GM12878 (cell line): ENCODE measurements at regions not wholly inside any gene's neighbourhood (a gene's known extent, or its start where the extent isn't known, plus 50 kb on each side); places are given as distances from the start of the nearest gene placed in this dataset.

Source experiments
- ATAC-seq: fragments of 200-7000 bp; cut with Tn5 transposase; 3 replicates; pipeline ENCODE4 v1.9.1; 2020; ENCODE audit warnings: mild to moderate bottlenecking, moderate library complexity
- BruUV-seq: library from RNA; stranded (reverse); fragments of 400-500 nt; replicated peaks from 2 replicates; lab custom pipeline; 2021; lab: Mats Ljungman, UMichigan
- CTCF ChIA-PET: fragments of 300-600 bp; sonication (Branson Sonifier 250); formaldehyde crosslinking; extraction: SDS; loops from one replicate; lab custom pipeline; 2021; ENCODE audit warnings: inconsistent platforms; lab: Yijun Ruan, JAX
- POLR2A ChIA-PET: fragments of 350-600 bp; formaldehyde crosslinking; extraction: SDS; loops from one replicate; lab custom pipeline; 2021; ENCODE audit warnings: inconsistent platforms; lab: Charles Lee
- RAD21 ChIA-PET: fragments of 300-600 bp; sonication (Branson Sonifier 250); formaldehyde crosslinking; loops from one replicate; lab custom pipeline; 2023; ENCODE audit warnings: antibody characterized with exemption; ENCODE audit not compliant: unreplicated experiment; lab: Charles Lee
- SMC1A ChIA-PET: fragments of 300-600 bp; sonication (Branson Sonifier 250); formaldehyde crosslinking; loops from one replicate; lab custom pipeline; 2023; ENCODE audit not compliant: unreplicated experiment, uncharacterized antibody; lab: Charles Lee
- DNase-seq: peaks from one replicate; pipeline ENCODE4 v3.0.0-alpha.2; 2011; ENCODE audit warnings: low read depth, low spot score
- FAIRE-seq: peaks from 3 replicates; lab custom pipeline; 2011; peaks lifted over from hg19 to GRCh38; lab: Jason Lieb, UNC
- H2AFZ ChIP-seq: 2 replicates; pipeline ENCODE4 v1.6.0; 2011; ENCODE audit warnings: low read depth, low read length, control low read depth; ENCODE audit not compliant: control insufficient read depth
- H3K27ac ChIP-seq: 2 replicates; pipeline ENCODE4 v1.5.1; 2011; ENCODE audit warnings: control low read depth; ENCODE audit not compliant: control insufficient read depth, insufficient read depth
- H3K27me3 ChIP-seq, 2 experiments: replicated peaks in 1 of 2; 2 replicates each; pipeline versions ENCODE4 v1.6.0 to v1.6.1; 2011; ENCODE audit warnings: low read length in 1 of 2; ENCODE audit not compliant: control insufficient read depth in 2 of 2, insufficient read depth in 2 of 2
- H3K36me3 ChIP-seq, 2 experiments: 2 replicates each; pipeline ENCODE4 v1.5.1; 2011; ENCODE audit warnings: low read length in 1 of 2; ENCODE audit not compliant: control insufficient read depth in 2 of 2, insufficient read depth in 2 of 2
- H3K4me1 ChIP-seq: 2 replicates; pipeline ENCODE4 v1.6.1; 2011; ENCODE audit warnings: mild to moderate bottlenecking, low read length, moderate library complexity, mixed read lengths; ENCODE audit not compliant: control insufficient read depth, insufficient read depth
- H3K4me2 ChIP-seq: 2 replicates; pipeline ENCODE4 v1.6.0; 2011; ENCODE audit warnings: control low read depth; ENCODE audit not compliant: control insufficient read depth, insufficient read depth
- H3K4me3 ChIP-seq: fragments of 200-600 bp; sonication (generic); 2 replicates; pipeline ENCODE4 v1.5.1; 2016
- H3K79me2 ChIP-seq: 2 replicates; pipeline ENCODE4 v1.6.0; 2011; ENCODE audit warnings: low read length; ENCODE audit not compliant: control insufficient read depth, insufficient read depth
- H3K9ac ChIP-seq: 2 replicates; pipeline ENCODE4 v1.8.0; 2011; ENCODE audit warnings: low read length, control low read depth, mixed read lengths; ENCODE audit not compliant: control insufficient read depth, insufficient read depth
- H3K9me3 ChIP-seq: replicated peaks from 3 replicates; pipeline ENCODE4 v1.5.1; 2011; ENCODE audit warnings: mild to moderate bottlenecking, low read length; ENCODE audit not compliant: control insufficient read depth, insufficient read depth
- H4K20me1 ChIP-seq: 2 replicates; pipeline ENCODE4 v1.6.0; 2011; ENCODE audit not compliant: control insufficient read depth, insufficient read depth
- BHLHE40 ChIP-seq, 2 experiments: fragments of 450-650 bp in 1 of 2; IDR thresholded peaks; 2 replicates each; pipeline ENCODE4 v1.6.1; 2011 to 2017; ENCODE audit warnings: low read depth in 2 of 2, borderline replicate concordance in 1 of 2, improper control_type of control experiment in 1 of 2, low read length in 1 of 2, mild to moderate bottlenecking in 1 of 2
- WGBS: methylation state at CpG from one replicate; pipeline ENCODE4 v1.1.6; 2016; ENCODE audit warnings: low lambda C conversion rate; ENCODE audit not compliant: insufficient replicate concordance, insufficient coverage; ENCODE audit errors: missing lambda C conversion rate; 5-methylcytosine and 5-hydroxymethylcytosine counted together
- in situ Hi-C: fragments of 300-500 bp; cut with MboI; formaldehyde crosslinking; loops from 9 replicates; pipeline ENCODE4 v1.14.3; 2018; ENCODE audit warnings: mixed read lengths
- intact Hi-C: fragments of 100-400 bp; cut with micrococcal nuclease; formaldehyde crosslinking; loops from one replicate; pipeline ENCODE4 v1.14.2; 2022; ENCODE audit not compliant: unreplicated experiment
- TF ChIP-seq, protein P1 (sequence below): IDR thresholded peaks from 2 replicates; pipeline ENCODE4 v1.6.1; 2012; ENCODE audit warnings: improper control_type of control experiment, low read depth, low read length; ENCODE audit not compliant: insufficient replicate concordance
- TF ChIP-seq, protein P2 (sequence below): IDR thresholded peaks from 2 replicates; pipeline ENCODE4 v1.6.1; 2011; ENCODE audit warnings: borderline replicate concordance, low read depth, mild to moderate bottlenecking, moderate library complexity, mixed read lengths, low read length; ENCODE audit not compliant: insufficient read depth; ENCODE audit errors: extremely low read length

DNA sequence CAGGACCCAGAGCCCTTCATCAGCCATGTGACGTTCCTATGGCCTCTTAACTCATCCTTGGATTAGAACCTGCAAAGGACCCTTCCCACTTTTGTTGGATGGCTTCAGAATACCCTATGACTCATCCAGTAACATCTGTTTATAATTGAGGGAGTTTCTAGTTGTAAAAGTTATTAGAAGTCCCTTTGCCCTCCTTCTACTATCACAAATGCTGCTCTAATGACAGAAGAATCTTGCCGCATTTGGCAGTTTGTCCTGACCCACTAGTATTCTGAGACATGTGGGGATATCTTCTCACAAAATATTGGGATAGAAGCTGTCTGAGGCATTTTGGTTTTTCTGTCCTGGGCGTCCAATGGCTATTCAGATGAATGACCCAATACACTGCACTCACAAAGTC, 251.8 kb upstream of the TMEM72 start:
- no peaks in the 10 kb centered on the region for H3K79me2 ChIP-seq
- ChIA-PET RAD21 (no interaction called here), POLR2A (no interaction called here), SMC1A (no interaction called here), CTCF (no interaction called here)
- no peak overlapping the region for H3K9ac ChIP-seq
- intact Hi-C loops (no loop called here), in situ Hi-C loops (no loop called here)
- BruUV-seq = no TSS peak
- FAIRE-seq (no peak), DNase-seq (no peak), ATAC-seq (no peak)
- H3K36me3 ChIP-seq = no peaks in the 10 kb centered on the region
- no peaks in the 10 kb centered on the region for H4K20me1 ChIP-seq
- no peak overlapping the region for H3K4me2 ChIP-seq
- no peak overlapping the region for H3K27ac ChIP-seq
- WGBS = 33% methylated on average over 3 of the region's 3 CpGs
- no peaks in the 10 kb centered on the region for H3K4me1 ChIP-seq
- no peaks in the 10 kb centered on the region for H3K27me3 ChIP-seq
- H3K4me3 ChIP-seq = no peak overlapping the region
- no peak for TF ChIP-seq BHLHE40 (IDR thresholded peaks at IDR 0.05; ENCODE audit: borderline replicate concordance in 1 of 2, low read depth in 2 of 2, low read length in 1 of 2)
- TF ChIP-seq, protein P1, sequence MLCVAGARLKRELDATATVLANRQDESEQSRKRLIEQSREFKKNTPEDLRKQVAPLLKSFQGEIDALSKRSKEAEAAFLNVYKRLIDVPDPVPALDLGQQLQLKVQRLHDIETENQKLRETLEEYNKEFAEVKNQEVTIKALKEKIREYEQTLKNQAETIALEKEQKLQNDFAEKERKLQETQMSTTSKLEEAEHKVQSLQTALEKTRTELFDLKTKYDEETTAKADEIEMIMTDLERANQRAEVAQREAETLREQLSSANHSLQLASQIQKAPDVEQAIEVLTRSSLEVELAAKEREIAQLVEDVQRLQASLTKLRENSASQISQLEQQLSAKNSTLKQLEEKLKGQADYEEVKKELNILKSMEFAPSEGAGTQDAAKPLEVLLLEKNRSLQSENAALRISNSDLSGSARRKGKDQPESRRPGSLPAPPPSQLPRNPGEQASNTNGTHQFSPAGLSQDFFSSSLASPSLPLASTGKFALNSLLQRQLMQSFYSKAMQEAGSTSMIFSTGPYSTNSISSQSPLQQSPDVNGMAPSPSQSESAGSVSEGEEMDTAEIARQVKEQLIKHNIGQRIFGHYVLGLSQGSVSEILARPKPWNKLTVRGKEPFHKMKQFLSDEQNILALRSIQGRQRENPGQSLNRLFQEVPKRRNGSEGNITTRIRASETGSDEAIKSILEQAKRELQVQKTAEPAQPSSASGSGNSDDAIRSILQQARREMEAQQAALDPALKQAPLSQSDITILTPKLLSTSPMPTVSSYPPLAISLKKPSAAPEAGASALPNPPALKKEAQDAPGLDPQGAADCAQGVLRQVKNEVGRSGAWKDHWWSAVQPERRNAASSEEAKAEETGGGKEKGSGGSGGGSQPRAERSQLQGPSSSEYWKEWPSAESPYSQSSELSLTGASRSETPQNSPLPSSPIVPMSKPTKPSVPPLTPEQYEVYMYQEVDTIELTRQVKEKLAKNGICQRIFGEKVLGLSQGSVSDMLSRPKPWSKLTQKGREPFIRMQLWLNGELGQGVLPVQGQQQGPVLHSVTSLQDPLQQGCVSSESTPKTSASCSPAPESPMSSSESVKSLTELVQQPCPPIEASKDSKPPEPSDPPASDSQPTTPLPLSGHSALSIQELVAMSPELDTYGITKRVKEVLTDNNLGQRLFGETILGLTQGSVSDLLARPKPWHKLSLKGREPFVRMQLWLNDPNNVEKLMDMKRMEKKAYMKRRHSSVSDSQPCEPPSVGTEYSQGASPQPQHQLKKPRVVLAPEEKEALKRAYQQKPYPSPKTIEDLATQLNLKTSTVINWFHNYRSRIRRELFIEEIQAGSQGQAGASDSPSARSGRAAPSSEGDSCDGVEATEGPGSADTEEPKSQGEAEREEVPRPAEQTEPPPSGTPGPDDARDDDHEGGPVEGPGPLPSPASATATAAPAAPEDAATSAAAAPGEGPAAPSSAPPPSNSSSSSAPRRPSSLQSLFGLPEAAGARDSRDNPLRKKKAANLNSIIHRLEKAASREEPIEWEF = no peak
- TF ChIP-seq, protein P2, sequence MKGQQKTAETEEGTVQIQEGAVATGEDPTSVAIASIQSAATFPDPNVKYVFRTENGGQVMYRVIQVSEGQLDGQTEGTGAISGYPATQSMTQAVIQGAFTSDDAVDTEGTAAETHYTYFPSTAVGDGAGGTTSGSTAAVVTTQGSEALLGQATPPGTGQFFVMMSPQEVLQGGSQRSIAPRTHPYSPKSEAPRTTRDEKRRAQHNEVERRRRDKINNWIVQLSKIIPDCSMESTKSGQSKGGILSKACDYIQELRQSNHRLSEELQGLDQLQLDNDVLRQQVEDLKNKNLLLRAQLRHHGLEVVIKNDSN = no peak
- H3K9me3 ChIP-seq = no peaks in the 10 kb centered on the region
- no peak overlapping the region for H2AFZ ChIP-seq
